Endodermal cell (in vitro differentiated cells): ENCODE measurements at regions not wholly inside any gene's neighbourhood (a gene's known extent, or its start where the extent isn't known, plus 50 kb on each side); places are given as distances from the start of the nearest gene placed in this dataset.

Experiments used
- DNase-seq: peaks from one replicate; pipeline ENCODE4 v3.0.0-alpha.2; 2017
- H3K27ac ChIP-seq: 2 replicates; pipeline ENCODE4 v1.5.1; 2013; ENCODE audit warnings: mild to moderate bottlenecking, low read depth, low read length, moderate library complexity
- H3K27me3 ChIP-seq: 2 replicates; pipeline ENCODE4 v1.6.1; 2013; ENCODE audit warnings: mild to moderate bottlenecking, low read length, moderate library complexity; ENCODE audit not compliant: insufficient read depth, control insufficient read depth, poor library complexity, severe bottlenecking
- H3K36me3 ChIP-seq: 2 replicates; pipeline ENCODE4 v1.7.0; 2013; ENCODE audit warnings: mild to moderate bottlenecking, low read length, moderate library complexity; ENCODE audit not compliant: control insufficient read depth, insufficient read depth
- H3K4me1 ChIP-seq: one replicate; pipeline ENCODE4 v1.7.0; 2013; ENCODE audit warnings: low read length; ENCODE audit not compliant: control insufficient read depth, insufficient read depth
- H3K4me3 ChIP-seq: 2 replicates; pipeline ENCODE4 v1.5.1; 2013; ENCODE audit warnings: mild to moderate bottlenecking, low read length, moderate library complexity
- H3K9ac ChIP-seq: 2 replicates; pipeline ENCODE4 v1.6.1; 2013; ENCODE audit warnings: mild to moderate bottlenecking, low read length, moderate library complexity; ENCODE audit not compliant: poor library complexity, severe bottlenecking; ENCODE audit errors: extremely low read depth
- H3K9me3 ChIP-seq: 2 replicates; pipeline ENCODE4 v1.6.1; 2013; ENCODE audit warnings: mild to moderate bottlenecking, low read length, moderate library complexity; ENCODE audit not compliant: control insufficient read depth
- H3K27ac Mint-ChIP-seq: 2 replicates; pipeline ENCODE4 v1.8.0; 2020; ENCODE audit warnings: mixed read lengths
- H3K27me3 Mint-ChIP-seq: 2 replicates; pipeline ENCODE4 v1.8.0; 2021; ENCODE audit warnings: mild to moderate bottlenecking, mixed read lengths; ENCODE audit not compliant: insufficient read depth
- H3K36me3 Mint-ChIP-seq: 2 replicates; pipeline ENCODE4 v1.8.0; 2020; ENCODE audit warnings: low read depth, mixed read lengths
- H3K4me1 Mint-ChIP-seq: 2 replicates; pipeline ENCODE4 v1.8.0; 2020; ENCODE audit warnings: mixed read lengths
- H3K4me3 Mint-ChIP-seq: 2 replicates; pipeline ENCODE4 v1.8.0; 2020; ENCODE audit warnings: mild to moderate bottlenecking, moderate library complexity, mixed read lengths
- H3K9me3 Mint-ChIP-seq: 2 replicates; pipeline ENCODE4 v1.8.0; 2020; ENCODE audit warnings: mild to moderate bottlenecking, mixed read lengths
- WGBS, 2 experiments: methylation state at CpG; one replicate each; pipeline versions ENCODE4 v1.1.5 to v1.1.7; 2013; ENCODE audit warnings: missing lambda C conversion rate in 2 of 2, mixed read lengths in 1 of 2; ENCODE audit not compliant: insufficient coverage in 1 of 2, insufficient read length in 1 of 2; 5-methylcytosine and 5-hydroxymethylcytosine counted together
- TF ChIP-seq, protein P1 (sequence below): fragments of 200-600 bp; sonication (generic); conservative IDR thresholded peaks from 2 replicates; pipeline ENCODE4 v1.5.0; 2021; ENCODE audit warnings: antibody characterized with exemption, mild to moderate bottlenecking

DNA sequence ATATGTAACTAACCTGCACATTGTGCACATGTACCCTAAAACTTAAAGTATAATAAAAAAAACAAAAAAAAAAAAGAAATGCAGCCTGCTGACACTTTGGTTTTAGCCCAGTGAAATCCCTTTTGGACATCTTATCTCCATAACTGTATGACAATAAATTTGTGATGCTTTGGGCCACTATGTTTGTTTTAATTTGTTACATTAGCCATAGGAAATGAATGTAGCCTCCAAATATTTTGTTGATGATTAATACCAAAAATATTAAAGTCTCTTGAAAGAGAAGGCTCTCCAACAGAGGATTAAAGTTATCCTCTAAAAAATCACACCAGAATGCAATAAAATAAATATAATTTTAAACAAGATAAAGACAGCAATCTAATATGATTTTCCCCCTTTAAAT is 852.7 kb upstream of the SLIT2 start:
- peaks cover 1% of the 10 kb centered on the region for H3K27me3 Mint-ChIP-seq
- H3K27ac Mint-ChIP-seq: no peak overlapping the region

DNA sequence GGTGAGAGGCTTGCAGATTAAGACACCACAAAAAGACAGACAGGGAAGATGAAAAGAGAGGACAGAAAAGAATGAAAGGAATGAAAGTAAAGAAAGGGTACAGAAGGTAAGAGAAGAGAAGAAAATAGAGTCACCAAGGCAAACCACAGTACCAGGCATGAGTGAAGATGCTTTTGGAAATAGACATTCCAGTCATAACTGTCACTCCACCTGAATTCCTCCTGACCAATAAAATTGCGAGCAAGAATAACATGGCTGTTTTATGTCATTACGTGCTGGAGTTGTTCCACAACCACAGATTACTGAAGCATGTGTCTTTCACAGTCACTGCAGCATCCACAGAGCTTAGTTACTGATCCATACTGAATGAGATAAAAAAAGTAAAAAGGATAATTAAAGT is 864.9 kb upstream of the SLIT2 start:
- no peaks in the 10 kb centered on the region for H3K36me3 Mint-ChIP-seq
- no peak overlapping the region for H3K4me3 ChIP-seq
- no peak overlapping the region for H3K27ac ChIP-seq
- H3K9me3 ChIP-seq: no peaks in the 10 kb centered on the region
- H3K36me3 ChIP-seq: no peaks in the 10 kb centered on the region
- WGBS, 2 experiments: 93 to 100% methylated on average over 2 of the region's 2 CpGs
- TF ChIP-seq, protein P1, sequence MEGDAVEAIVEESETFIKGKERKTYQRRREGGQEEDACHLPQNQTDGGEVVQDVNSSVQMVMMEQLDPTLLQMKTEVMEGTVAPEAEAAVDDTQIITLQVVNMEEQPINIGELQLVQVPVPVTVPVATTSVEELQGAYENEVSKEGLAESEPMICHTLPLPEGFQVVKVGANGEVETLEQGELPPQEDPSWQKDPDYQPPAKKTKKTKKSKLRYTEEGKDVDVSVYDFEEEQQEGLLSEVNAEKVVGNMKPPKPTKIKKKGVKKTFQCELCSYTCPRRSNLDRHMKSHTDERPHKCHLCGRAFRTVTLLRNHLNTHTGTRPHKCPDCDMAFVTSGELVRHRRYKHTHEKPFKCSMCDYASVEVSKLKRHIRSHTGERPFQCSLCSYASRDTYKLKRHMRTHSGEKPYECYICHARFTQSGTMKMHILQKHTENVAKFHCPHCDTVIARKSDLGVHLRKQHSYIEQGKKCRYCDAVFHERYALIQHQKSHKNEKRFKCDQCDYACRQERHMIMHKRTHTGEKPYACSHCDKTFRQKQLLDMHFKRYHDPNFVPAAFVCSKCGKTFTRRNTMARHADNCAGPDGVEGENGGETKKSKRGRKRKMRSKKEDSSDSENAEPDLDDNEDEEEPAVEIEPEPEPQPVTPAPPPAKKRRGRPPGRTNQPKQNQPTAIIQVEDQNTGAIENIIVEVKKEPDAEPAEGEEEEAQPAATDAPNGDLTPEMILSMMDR: no peak
- DNase-seq: no peak
- H3K9ac ChIP-seq: no peak overlapping the region
- no peaks in the 10 kb centered on the region for H3K27me3 Mint-ChIP-seq
- no peaks in the 10 kb centered on the region for H3K4me1 ChIP-seq
- H3K4me1 Mint-ChIP-seq: no peaks in the 10 kb centered on the region
- H3K27me3 ChIP-seq: no peaks in the 10 kb centered on the region
- no peak overlapping the region for H3K4me3 Mint-ChIP-seq
- no peaks in the 10 kb centered on the region for H3K9me3 Mint-ChIP-seq
- H3K27ac Mint-ChIP-seq: no peak overlapping the region

More for the DNA sequence above, 852.7 kb upstream of the SLIT2 start:
- H3K9me3 Mint-ChIP-seq: peaks cover 4% of the 10 kb centered on the region
- Histone ChIP-seq H3K9ac (no peak overlapping the region), H3K27me3 (no peaks in the 10 kb centered on the region), H3K9me3 (no peaks in the 10 kb centered on the region), H3K36me3 (no peaks in the 10 kb centered on the region), H3K4me1 (no peaks in the 10 kb centered on the region), H3K27ac (no peak overlapping the region), H3K4me3 (no peak overlapping the region)
- H3K4me3 Mint-ChIP-seq: no peak overlapping the region
- no peak for DNase-seq
- H3K4me1 Mint-ChIP-seq: peaks cover 8% of the 10 kb centered on the region
- TF ChIP-seq, protein P1: no peak
- H3K36me3 Mint-ChIP-seq: no peaks in the 10 kb centered on the region

DNA sequence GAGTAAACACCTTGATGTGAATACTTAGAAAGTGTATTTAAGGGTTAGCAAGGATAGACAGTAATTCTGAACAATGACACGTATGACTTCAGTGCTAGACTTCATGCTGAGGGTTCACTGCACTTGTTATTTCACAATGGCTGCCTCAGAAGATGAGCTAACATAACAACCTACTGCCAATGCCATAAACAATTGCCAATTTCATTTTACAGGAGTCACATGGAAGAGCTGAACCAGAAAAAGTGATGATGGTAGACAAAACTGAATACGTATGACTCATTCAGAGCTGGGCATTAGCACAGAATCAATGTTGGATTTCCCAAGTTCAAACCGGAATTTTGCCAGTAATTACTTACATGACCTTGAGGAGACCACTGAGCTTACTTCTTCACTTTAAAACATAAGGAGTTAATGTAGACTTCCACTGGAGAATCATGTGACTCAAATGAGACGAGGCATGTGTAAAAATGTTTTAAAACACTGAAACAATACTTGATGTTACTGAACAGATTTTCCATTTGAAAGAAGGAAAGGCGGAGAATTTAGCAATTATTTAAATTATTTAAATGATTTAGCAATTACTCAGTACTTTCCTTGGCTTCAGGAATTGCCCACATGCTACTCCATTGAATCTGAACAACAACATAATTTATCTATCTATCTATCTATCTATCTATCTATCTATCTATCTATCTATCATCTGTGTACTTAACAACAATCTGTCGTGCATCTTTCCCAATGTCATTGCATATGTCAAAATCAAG is 868.5 kb upstream of the SLIT2 start:
- 90 to 92% methylated on average over 3 to 5 of the region's 6 CpGs for WGBS, 2 experiments
- no peak overlapping the region for H3K9ac ChIP-seq
- Mint-ChIP-seq H3K4me1 (no peaks in the 10 kb centered on the region), H3K27ac (no peak overlapping the region), H3K9me3 (no peaks in the 10 kb centered on the region), H3K27me3 (no peaks in the 10 kb centered on the region), H3K36me3 (no peaks in the 10 kb centered on the region), H3K4me3 (no peak overlapping the region)
- DNase-seq: no peak
- no peak overlapping the region for H3K4me3 ChIP-seq
- no peaks in the 10 kb centered on the region for H3K9me3 ChIP-seq
- TF ChIP-seq, protein P1: no peak
- no peaks in the 10 kb centered on the region for H3K36me3 ChIP-seq
- H3K27ac ChIP-seq: no peak overlapping the region
- H3K27me3 ChIP-seq: no peaks in the 10 kb centered on the region
- H3K4me1 ChIP-seq: no peaks in the 10 kb centered on the region
